ENCODE measurements at regions not wholly inside any gene's neighbourhood (a gene's known extent, or its start where the extent isn't known, plus 50 kb on each side); places are given as distances from the start of the nearest gene placed in this dataset.

GRCh38 chr2:180653481-180653880, 326.9 kb upstream of the UBE2E3 start:
- no peak for DNase-seq (ENCODE audit: low spot score)
- BruUV-seq (replicated peaks), result no TSS peak
- H3K27me3 ChIP-seq (replicated peaks; ENCODE audit: insufficient read depth, low read depth, low read length, poor library complexity), result no peaks in the 10 kb centered on the region
- TF ChIP-seq CTCF (conservative IDR thresholded peaks at IDR 0.05; ENCODE audit: low read depth, low read length), result no peak
- no peak for TF ChIP-seq EZH2 (IDR thresholded peaks at IDR 0.05; ENCODE audit: borderline replicate concordance, low read depth, low read length, poor library complexity, severe bottlenecking)
- H3K4me3 ChIP-seq (ENCODE audit: low read depth, low read length, poor library complexity, severe bottlenecking), result no peak overlapping the region
- H3K27ac ChIP-seq (ENCODE audit: low read depth, low read length, poor library complexity, severe bottlenecking), result no peak overlapping the region
- intact Hi-C loops (cut with micrococcal nuclease; ENCODE audit: unreplicated experiment), result no loop called here
- POLR2A ChIA-PET (ENCODE audit: low non-redundant PET), result no interaction called here
- CTCF ChIA-PET, result no interaction called here
- no peaks in the 10 kb centered on the region for H3K4me1 ChIP-seq (ENCODE audit: insufficient read depth, low read length, poor library complexity, severe bottlenecking)
- no peaks in the 10 kb centered on the region for H3K9me3 ChIP-seq (ENCODE audit: low read depth, low read length, poor library complexity, severe bottlenecking)
- H3K36me3 ChIP-seq (ENCODE audit: insufficient read depth, low read length, poor library complexity, severe bottlenecking), result no peaks in the 10 kb centered on the region

- Histone ChIP-seq H3K36me3 (ENCODE audit: insufficient read depth, low read length, poor library complexity, severe bottlenecking) (no peaks in the 10 kb centered on the region), H3K27ac (ENCODE audit: low read depth, low read length, poor library complexity, severe bottlenecking) (no peak overlapping the region), H3K27me3 (replicated peaks; ENCODE audit: insufficient read depth, low read depth, low read length, poor library complexity) (no peaks in the 10 kb centered on the region), H3K9me3 (ENCODE audit: low read depth, low read length, poor library complexity, severe bottlenecking) (no peaks in the 10 kb centered on the region), H3K4me3 (ENCODE audit: low read depth, low read length, poor library complexity, severe bottlenecking) (no peak overlapping the region), H3K4me1 (ENCODE audit: insufficient read depth, low read length, poor library complexity, severe bottlenecking) (no peaks in the 10 kb centered on the region)
- POLR2A ChIA-PET (ENCODE audit: low non-redundant PET), result no interaction called here
- no peak for TF ChIP-seq CTCF (conservative IDR thresholded peaks at IDR 0.05; ENCODE audit: low read depth, low read length)
- TF ChIP-seq EZH2 (IDR thresholded peaks at IDR 0.05; ENCODE audit: borderline replicate concordance, low read depth, low read length, poor library complexity, severe bottlenecking), result no peak
- BruUV-seq (replicated peaks), result no TSS peak
- CTCF ChIA-PET, result no interaction called here
- no peak for DNase-seq (ENCODE audit: low spot score)
- intact Hi-C loops (cut with micrococcal nuclease; ENCODE audit: unreplicated experiment), result no loop called here
Observed at GRCh38 chr2:180652794-180653193, 327.6 kb upstream of the UBE2E3 start.

GRCh38 chr2:180651596-180651995, 328.8 kb upstream of the UBE2E3 start:
- POLR2A ChIA-PET (ENCODE audit: low non-redundant PET), result no interaction called here
- no TSS peak for BruUV-seq (replicated peaks)
- no peak for DNase-seq (ENCODE audit: low spot score)
- Histone ChIP-seq H3K27me3 (replicated peaks; ENCODE audit: insufficient read depth, low read depth, low read length, poor library complexity) (no peaks in the 10 kb centered on the region), H3K4me3 (ENCODE audit: low read depth, low read length, poor library complexity, severe bottlenecking) (no peak overlapping the region), H3K36me3 (ENCODE audit: insufficient read depth, low read length, poor library complexity, severe bottlenecking) (no peaks in the 10 kb centered on the region), H3K9me3 (ENCODE audit: low read depth, low read length, poor library complexity, severe bottlenecking) (no peaks in the 10 kb centered on the region), H3K4me1 (ENCODE audit: insufficient read depth, low read length, poor library complexity, severe bottlenecking) (no peaks in the 10 kb centered on the region), H3K27ac (ENCODE audit: low read depth, low read length, poor library complexity, severe bottlenecking) (no peak overlapping the region)
- intact Hi-C loops (cut with micrococcal nuclease; ENCODE audit: unreplicated experiment), result no loop called here
- TF ChIP-seq CTCF (conservative IDR thresholded peaks at IDR 0.05; ENCODE audit: low read depth, low read length), result no peak
- no peak for TF ChIP-seq EZH2 (IDR thresholded peaks at IDR 0.05; ENCODE audit: borderline replicate concordance, low read depth, low read length, poor library complexity, severe bottlenecking)
- CTCF ChIA-PET, result no interaction called here

Measured in A673 (cell line).